ENCODE measurements at regions not wholly inside any gene's neighbourhood (a gene's known extent, or its start where the extent isn't known, plus 50 kb on each side); places are given as distances from the start of the nearest gene placed in this dataset.

DNA sequence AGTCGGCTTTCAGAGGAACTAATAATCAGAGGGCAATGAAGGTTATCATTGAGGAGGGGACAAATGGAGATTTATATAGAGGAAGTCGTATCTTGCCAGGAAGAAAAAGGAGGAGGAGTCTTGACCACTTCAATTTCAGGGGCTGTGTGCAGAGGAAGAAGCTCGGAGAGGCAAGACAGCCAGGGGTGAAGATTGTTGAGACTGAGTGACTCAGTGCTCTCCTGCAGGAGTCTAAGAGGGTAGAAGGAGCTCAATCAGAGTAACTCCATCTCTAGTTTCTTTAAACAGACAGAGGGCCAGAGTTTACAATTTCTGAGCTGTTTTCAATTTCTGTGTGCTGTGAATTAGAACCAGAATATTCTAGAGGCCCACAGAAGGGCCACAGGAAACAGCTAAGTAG is 439.3 kb upstream of the PRICKLE1 start:
- TF ChIP-seq, protein P1, sequence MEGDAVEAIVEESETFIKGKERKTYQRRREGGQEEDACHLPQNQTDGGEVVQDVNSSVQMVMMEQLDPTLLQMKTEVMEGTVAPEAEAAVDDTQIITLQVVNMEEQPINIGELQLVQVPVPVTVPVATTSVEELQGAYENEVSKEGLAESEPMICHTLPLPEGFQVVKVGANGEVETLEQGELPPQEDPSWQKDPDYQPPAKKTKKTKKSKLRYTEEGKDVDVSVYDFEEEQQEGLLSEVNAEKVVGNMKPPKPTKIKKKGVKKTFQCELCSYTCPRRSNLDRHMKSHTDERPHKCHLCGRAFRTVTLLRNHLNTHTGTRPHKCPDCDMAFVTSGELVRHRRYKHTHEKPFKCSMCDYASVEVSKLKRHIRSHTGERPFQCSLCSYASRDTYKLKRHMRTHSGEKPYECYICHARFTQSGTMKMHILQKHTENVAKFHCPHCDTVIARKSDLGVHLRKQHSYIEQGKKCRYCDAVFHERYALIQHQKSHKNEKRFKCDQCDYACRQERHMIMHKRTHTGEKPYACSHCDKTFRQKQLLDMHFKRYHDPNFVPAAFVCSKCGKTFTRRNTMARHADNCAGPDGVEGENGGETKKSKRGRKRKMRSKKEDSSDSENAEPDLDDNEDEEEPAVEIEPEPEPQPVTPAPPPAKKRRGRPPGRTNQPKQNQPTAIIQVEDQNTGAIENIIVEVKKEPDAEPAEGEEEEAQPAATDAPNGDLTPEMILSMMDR (IDR thresholded peaks at IDR 0.05; ENCODE audit: insufficient read depth, low read depth, low read length) = no peak
- no peak for TF ChIP-seq EZH2 (IDR thresholded peaks at IDR 0.05; ENCODE audit: insufficient read depth, low read length)
